Cardiac muscle cell (in vitro differentiated cells and primary cell): ENCODE measurements at regions not wholly inside any gene's neighbourhood (a gene's known extent, or its start where the extent isn't known, plus 50 kb on each side); places are given as distances from the start of the nearest gene placed in this dataset.

Experiments used
- DNase-seq, 2 donors: peaks; one replicate each; pipeline versions ENCODE4 v3.0.0 to v3.0.0-alpha.2; 2010 to 2017; ENCODE audit warnings: low read depth in 1 of 2, low spot score in 1 of 2
- H3K27ac ChIP-seq: fragments of 200-600 bp; sonication (generic); 2 replicates; pipeline ENCODE4 v1.5.1; 2016
- H3K27me3 ChIP-seq: fragments of 200-600 bp; sonication (generic); 2 replicates; pipeline ENCODE4 v1.6.0; 2016; ENCODE audit warnings: control low read depth
- H3K36me3 ChIP-seq: fragments of 200-600 bp; sonication (generic); 2 replicates; pipeline ENCODE4 v1.5.1; 2016; ENCODE audit warnings: control low read depth
- H3K4me1 ChIP-seq: fragments of 200-600 bp; sonication (generic); 2 replicates; pipeline ENCODE4 v1.8.1; 2017; ENCODE audit warnings: low read depth, mild to moderate bottlenecking, mixed run types
- H3K4me3 ChIP-seq: fragments of 200-600 bp; sonication (generic); 2 replicates; pipeline ENCODE4 v1.5.1; 2016; ENCODE audit warnings: mild to moderate bottlenecking
- H3K9me3 ChIP-seq: fragments of 200-600 bp; sonication (generic); 2 replicates; pipeline ENCODE4 v1.5.1; 2017; ENCODE audit warnings: low read depth, mild to moderate bottlenecking, control low read depth
- CTCF ChIP-seq: IDR thresholded peaks from 2 replicates; pipeline ENCODE4 v1.5.1; 2012; ENCODE audit warnings: low read depth, mild to moderate bottlenecking, low read length

GRCh38 chr11:70490723-70491558 is 92.6 kb downstream of the CTTN start:
- no peak for DNase-seq
- no peaks in the 10 kb centered on the region for H3K4me1 ChIP-seq
- no peaks in the 10 kb centered on the region for H3K36me3 ChIP-seq
- no peak for TF ChIP-seq CTCF
- no peak overlapping the region for H3K27ac ChIP-seq
- H3K27me3 ChIP-seq: no peaks in the 10 kb centered on the region
- H3K9me3 ChIP-seq: no peaks in the 10 kb centered on the region
- no peak overlapping the region for H3K4me3 ChIP-seq

- Histone ChIP-seq H3K9me3 (no peaks in the 10 kb centered on the region), H3K4me3 (no peak overlapping the region)
- no peak for TF ChIP-seq CTCF
Observed at GRCh38 chr11:70491696-70492472, 93.6 kb downstream of the CTTN start.

GRCh38 chr11:70493089-70493474 is 94.8 kb downstream of the CTTN start:
- H3K9me3 ChIP-seq: no peaks in the 10 kb centered on the region
- DNase-seq: no peak
- H3K4me1 ChIP-seq: no peaks in the 10 kb centered on the region
- no peak overlapping the region for H3K27ac ChIP-seq
- no peaks in the 10 kb centered on the region for H3K36me3 ChIP-seq
- H3K4me3 ChIP-seq: no peak overlapping the region
- TF ChIP-seq CTCF: no peak
- H3K27me3 ChIP-seq: no peaks in the 10 kb centered on the region

More at GRCh38 chr11:70491696-70492472, 93.6 kb downstream of the CTTN start:
- no peaks in the 10 kb centered on the region for H3K27me3 ChIP-seq
- H3K27ac ChIP-seq: no peak overlapping the region
- no peak for DNase-seq
- no peaks in the 10 kb centered on the region for H3K4me1 ChIP-seq
- no peaks in the 10 kb centered on the region for H3K36me3 ChIP-seq

- H3K27ac ChIP-seq: no peak overlapping the region
- H3K4me3 ChIP-seq: no peak overlapping the region
- DNase-seq: no peak
- no peaks in the 10 kb centered on the region for H3K9me3 ChIP-seq
- TF ChIP-seq CTCF: no peak
- no peaks in the 10 kb centered on the region for H3K36me3 ChIP-seq
- no peaks in the 10 kb centered on the region for H3K4me1 ChIP-seq
- H3K27me3 ChIP-seq: no peaks in the 10 kb centered on the region
Observed at GRCh38 chr11:70493891-70494290, 95.6 kb downstream of the CTTN start.

GRCh38 chr11:70494559-70495350 is 96.4 kb downstream of the CTTN start:
- Histone ChIP-seq H3K36me3 (no peaks in the 10 kb centered on the region), H3K9me3 (no peaks in the 10 kb centered on the region), H3K4me3 (no peak overlapping the region), H3K4me1 (no peaks in the 10 kb centered on the region), H3K27me3 (no peaks in the 10 kb centered on the region), H3K27ac (no peak overlapping the region)
- no peak for DNase-seq
- TF ChIP-seq CTCF: no peak
